OCI-LY1 (cell line): ENCODE measurements at regions not wholly inside any gene's neighbourhood (a gene's known extent, or its start where the extent isn't known, plus 50 kb on each side); places are given as distances from the start of the nearest gene placed in this dataset.

ENCODE experiments used
- H2AFZ ChIP-seq: fragments of 200-600 bp; sonication (generic), shearing (Covaris generic); 2 replicates; pipeline ENCODE4 v1.6.0; 2014; ENCODE audit warnings: antibody characterized with exemption, mild to moderate bottlenecking, low read length
- H3F3A ChIP-seq: fragments of 200-600 bp; sonication (generic), shearing (Covaris generic); 2 replicates; pipeline ENCODE4 v1.6.0; 2014; ENCODE audit warnings: mild to moderate bottlenecking, antibody characterized with exemption, low read length, moderate library complexity; ENCODE audit not compliant: insufficient read depth
- H3K27ac ChIP-seq: fragments of 200-600 bp; sonication (generic); 2 replicates; pipeline ENCODE4 v1.5.1; 2014; ENCODE audit warnings: low read length, mixed run types, mild to moderate bottlenecking, low read depth; ENCODE audit not compliant: poor library complexity, severe bottlenecking
- H3K27me3 ChIP-seq: fragments of 200-600 bp; sonication (generic); 2 replicates; pipeline ENCODE4 v1.6.0; 2014; ENCODE audit warnings: antibody characterized with exemption, mild to moderate bottlenecking, low read length, moderate library complexity; ENCODE audit not compliant: insufficient read depth
- H3K36me3 ChIP-seq: fragments of 200-600 bp; sonication (generic); 2 replicates; pipeline ENCODE4 v1.6.1; 2014; ENCODE audit warnings: mild to moderate bottlenecking, antibody characterized with exemption, low read length, moderate library complexity, mixed read lengths; ENCODE audit not compliant: insufficient read depth
- H3K4me1 ChIP-seq: fragments of 200-600 bp; sonication (generic); 2 replicates; pipeline ENCODE4 v1.5.1; 2014; ENCODE audit warnings: mild to moderate bottlenecking, low read length, moderate library complexity; ENCODE audit not compliant: insufficient read depth, severe bottlenecking
- H3K4me2 ChIP-seq: fragments of 200-600 bp; sonication (generic), shearing (Covaris generic); 2 replicates; pipeline ENCODE4 v1.6.1; 2014; ENCODE audit warnings: low read length
- H3K4me3 ChIP-seq: fragments of 200-600 bp; sonication (generic); 2 replicates; pipeline ENCODE4 v1.5.1; 2014; ENCODE audit warnings: low read length, low read depth, mild to moderate bottlenecking, mixed read lengths; ENCODE audit not compliant: poor library complexity, severe bottlenecking
- H3K79me2 ChIP-seq: fragments of 200-600 bp; shearing (Covaris generic); 2 replicates; pipeline ENCODE4 v1.6.1; 2016; ENCODE audit warnings: mixed run types, low read length, mixed read lengths; ENCODE audit not compliant: insufficient read depth
- H3K9ac ChIP-seq: fragments of 200-600 bp; sonication (generic), shearing (Covaris generic); 2 replicates; pipeline ENCODE4 v1.6.1; 2014; ENCODE audit warnings: mild to moderate bottlenecking, low read length, mixed read lengths
- H3K9me2 ChIP-seq: fragments of 200-600 bp; sonication (generic), shearing (Covaris generic); 2 replicates; pipeline ENCODE4 v1.6.1; 2014; ENCODE audit warnings: low read depth, mild to moderate bottlenecking, low read length, mixed read lengths
- H3K9me3 ChIP-seq: fragments of 200-600 bp; shearing (Covaris generic); 2 replicates; pipeline ENCODE4 v1.6.1; 2014; ENCODE audit warnings: low read length, mixed read lengths
- H4K20me1 ChIP-seq: fragments of 200-600 bp; sonication (generic), shearing (Covaris generic); 2 replicates; pipeline ENCODE4 v1.6.0; 2016; ENCODE audit warnings: mild to moderate bottlenecking, low read length; ENCODE audit not compliant: insufficient read depth
- CTCF ChIP-seq: fragments of 200-600 bp; sonication (generic), shearing (Covaris generic); IDR thresholded peaks from 2 replicates; pipeline ENCODE4 v1.5.1; 2017; ENCODE audit warnings: mild to moderate bottlenecking, antibody characterized with exemption, low read length, moderate library complexity, mixed read lengths
- EZH2 ChIP-seq: fragments of 200-600 bp; sonication (generic), shearing (Covaris generic); IDR thresholded peaks from 2 replicates; pipeline ENCODE4 v1.8.0; 2017; ENCODE audit warnings: borderline replicate concordance, mixed run types, mild to moderate bottlenecking, antibody characterized with exemption, low read length, moderate library complexity, mixed read lengths

GRCh38 chr2:52289741-52290140 lies 1257.8 kb upstream of the NRXN1 start:
- no peak overlapping the region for H3K4me3 ChIP-seq
- H3K4me1 ChIP-seq = no peaks in the 10 kb centered on the region
- no peaks in the 10 kb centered on the region for H3K36me3 ChIP-seq
- H3K4me2 ChIP-seq = no peak overlapping the region
- no peaks in the 10 kb centered on the region for H3K9me3 ChIP-seq
- no peaks in the 10 kb centered on the region for H4K20me1 ChIP-seq
- no peaks in the 10 kb centered on the region for H3K79me2 ChIP-seq
- TF ChIP-seq EZH2 = no peak
- TF ChIP-seq CTCF = no peak
- no peaks in the 10 kb centered on the region for H3F3A ChIP-seq
- no peaks in the 10 kb centered on the region for H3K27me3 ChIP-seq
- H2AFZ ChIP-seq = no peak overlapping the region
- no peak overlapping the region for H3K9ac ChIP-seq
- no peaks in the 10 kb centered on the region for H3K9me2 ChIP-seq
- H3K27ac ChIP-seq = no peak overlapping the region

GRCh38 chr2:52288596-52288995 lies 1256.7 kb upstream of the NRXN1 start:
- H3K9me2 ChIP-seq = no peaks in the 10 kb centered on the region
- H4K20me1 ChIP-seq = no peaks in the 10 kb centered on the region
- TF ChIP-seq EZH2 = no peak
- TF ChIP-seq CTCF = no peak
- no peak overlapping the region for H3K9ac ChIP-seq
- no peak overlapping the region for H3K4me3 ChIP-seq
- H3K27ac ChIP-seq = no peak overlapping the region
- H3K4me2 ChIP-seq = no peak overlapping the region
- no peaks in the 10 kb centered on the region for H3F3A ChIP-seq
- H3K36me3 ChIP-seq = no peaks in the 10 kb centered on the region
- no peaks in the 10 kb centered on the region for H3K9me3 ChIP-seq
- H3K4me1 ChIP-seq = no peaks in the 10 kb centered on the region
- H3K27me3 ChIP-seq = no peaks in the 10 kb centered on the region
- H3K79me2 ChIP-seq = no peaks in the 10 kb centered on the region
- no peak overlapping the region for H2AFZ ChIP-seq

- Histone ChIP-seq H3K4me1 (peaks cover 5% of the 10 kb centered on the region), H4K20me1 (no peaks in the 10 kb centered on the region), H3K4me2 (no peak overlapping the region), H3F3A (no peaks in the 10 kb centered on the region), H3K79me2 (no peaks in the 10 kb centered on the region), H2AFZ (no peak overlapping the region), H3K36me3 (no peaks in the 10 kb centered on the region), H3K27ac (no peak overlapping the region), H3K27me3 (no peaks in the 10 kb centered on the region), H3K9ac (no peak overlapping the region), H3K9me2 (no peaks in the 10 kb centered on the region), H3K9me3 (no peaks in the 10 kb centered on the region), H3K4me3 (no peak overlapping the region)
- TF ChIP-seq EZH2 (no peak), CTCF (no peak)
Observed at GRCh38 chr2:52269696-52270485, 1238.0 kb upstream of the NRXN1 start.
